SKM-1 treated with dmso at 0.1 percent for 144 hours (cell line): ENCODE measurements at regions not wholly inside any gene's neighbourhood (a gene's known extent, or its start where the extent isn't known, plus 50 kb on each side); places are given as distances from the start of the nearest gene placed in this dataset.

ENCODE experiments used
- DNase-seq: peaks from one replicate; lab custom pipeline; 2025; ENCODE audit not compliant: unreplicated experiment; lab: John Stamatoyannopoulos, UW

DNA sequence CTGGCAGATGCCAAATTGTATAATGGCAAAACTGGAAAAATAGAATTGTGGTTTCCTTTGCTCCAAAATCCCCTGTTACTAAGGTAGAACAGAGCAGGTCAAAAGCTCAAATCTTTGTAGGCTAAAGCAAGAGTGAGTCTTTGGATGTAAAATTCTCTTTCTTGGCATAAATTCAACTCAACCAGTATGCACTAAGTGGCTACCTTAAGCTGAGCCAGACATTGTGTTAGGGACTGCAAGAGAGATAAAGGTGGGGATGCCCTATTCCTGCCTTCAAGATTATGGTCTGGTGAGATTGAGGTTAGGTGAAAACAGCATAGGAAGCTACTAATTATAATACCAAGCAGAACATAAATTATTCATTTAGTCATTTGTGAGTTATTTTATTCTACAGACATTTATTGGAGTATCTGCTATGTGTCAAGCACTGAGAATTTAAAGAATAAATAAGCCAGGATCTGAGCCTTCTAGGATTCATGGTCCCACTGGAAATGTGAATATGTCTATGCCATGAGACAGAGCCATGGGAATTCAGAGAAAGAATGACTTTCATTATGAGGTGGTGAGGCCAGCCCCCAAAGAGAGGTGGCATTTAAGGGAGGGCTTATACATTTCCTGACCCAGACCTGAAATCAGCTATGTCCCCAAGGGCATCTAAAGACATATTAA lies 198.0 kb upstream of the NCKAP5 start:
- DNase-seq, result no peak

DNA sequence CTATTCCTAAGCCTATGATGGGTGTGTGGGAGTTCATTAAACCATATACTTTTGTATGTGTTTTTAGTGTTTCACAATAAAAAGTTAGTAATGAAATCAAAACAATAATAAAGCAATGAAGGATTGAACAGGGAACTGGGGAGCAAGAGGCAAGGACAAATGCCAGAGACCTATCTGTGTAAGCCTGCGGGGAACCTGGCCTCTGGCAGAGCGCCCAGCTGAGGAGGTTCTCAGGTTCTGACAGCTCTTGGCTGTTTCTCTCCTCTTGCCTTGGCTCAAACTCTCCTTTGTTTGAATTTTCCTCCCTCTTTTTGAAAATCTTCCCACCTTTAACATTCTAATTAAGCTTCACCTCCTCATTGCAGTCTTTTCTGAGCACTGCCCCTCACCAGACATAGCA lies 200.0 kb upstream of the NCKAP5 start:
- DNase-seq, result no peak

DNA sequence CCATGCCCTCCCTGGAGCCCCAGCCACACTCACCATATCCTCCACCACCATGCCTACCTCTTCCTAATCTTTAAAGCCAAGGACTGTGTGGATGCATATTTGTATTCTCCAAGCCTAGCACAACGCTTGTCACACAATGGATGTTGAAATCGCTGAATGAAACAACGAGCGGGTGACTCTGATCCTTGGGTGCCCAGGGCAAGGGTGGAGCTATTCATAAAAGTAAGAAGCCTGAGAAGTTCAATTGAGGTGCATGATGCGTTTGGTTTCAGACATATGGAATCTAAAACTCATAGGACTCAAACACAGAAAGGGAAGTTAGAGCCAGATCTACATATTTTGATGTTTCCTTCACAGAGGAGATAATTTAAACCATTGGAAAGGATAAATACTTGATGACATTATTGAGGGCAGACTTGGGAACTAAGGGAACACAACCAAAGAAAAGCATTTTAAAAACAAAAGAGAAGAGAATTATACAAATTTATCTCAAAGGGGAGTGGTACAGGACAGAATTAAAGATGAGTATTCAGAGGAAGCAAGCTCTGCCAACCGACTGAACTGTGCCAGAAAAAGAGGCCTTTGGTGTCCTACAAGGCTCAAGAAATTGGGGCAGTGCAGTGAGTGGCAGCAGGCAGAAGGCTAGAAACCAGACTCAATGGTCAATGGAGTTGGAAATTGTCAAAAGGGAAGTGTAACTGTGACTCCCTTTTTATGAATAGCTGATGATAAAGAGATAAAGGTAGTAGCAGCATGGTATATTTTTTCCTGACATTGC lies 200.6 kb upstream of the NCKAP5 start:
- DNase-seq, result no peak

DNA sequence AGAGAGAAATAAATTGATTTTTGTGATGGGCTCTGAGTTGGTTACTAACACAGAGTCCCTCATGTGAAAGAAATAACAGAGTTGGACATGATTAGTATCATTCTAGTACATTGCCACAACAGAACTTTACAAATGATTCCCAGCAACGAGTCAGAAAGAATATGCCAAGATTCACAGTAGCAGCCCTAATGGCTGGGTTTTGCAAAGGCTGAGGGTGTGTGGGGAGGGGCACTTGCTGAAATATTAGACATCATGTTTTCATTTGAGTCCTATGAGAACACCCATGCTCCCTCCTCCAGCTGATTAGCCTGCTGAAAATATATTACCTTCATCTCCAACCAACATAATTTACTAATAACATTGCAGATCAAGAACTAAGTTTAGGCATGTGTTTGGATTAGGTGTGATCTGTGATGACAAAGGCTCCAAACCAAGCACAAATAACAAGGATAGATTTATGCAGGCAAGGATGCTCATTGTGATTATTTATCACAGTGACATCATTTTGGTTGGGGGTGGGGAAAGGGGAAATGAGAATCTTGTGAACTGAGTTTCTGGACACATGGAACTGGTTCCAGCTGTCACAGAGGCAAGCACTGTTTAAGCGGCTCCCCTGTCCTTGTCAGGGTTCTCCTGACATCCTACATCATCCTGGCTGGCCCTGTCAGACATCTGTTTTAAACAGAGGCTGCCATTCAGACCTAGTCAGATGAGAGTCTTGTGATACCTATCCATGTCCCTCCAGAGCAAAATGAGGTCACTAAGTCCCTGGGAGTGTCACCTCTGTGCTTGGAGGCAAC lies 205.8 kb upstream of the NCKAP5 start:
- no peak for DNase-seq

DNA sequence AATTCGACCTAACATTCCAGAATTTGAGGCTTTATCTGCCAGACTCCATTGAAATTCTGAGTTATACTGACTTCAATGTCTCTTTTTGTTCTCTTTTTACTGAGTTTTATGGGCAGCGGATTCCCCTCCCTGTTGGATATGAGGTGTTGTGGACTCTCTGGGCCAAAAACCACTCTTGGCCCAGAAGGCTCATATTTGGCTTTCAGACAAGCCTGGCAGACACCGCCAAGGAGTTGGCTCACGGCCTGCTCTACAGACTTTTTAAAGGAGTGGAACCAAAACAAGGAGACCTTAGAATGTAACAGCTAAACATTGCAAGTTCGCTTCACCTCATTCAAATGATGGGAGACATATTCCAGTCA lies 206.4 kb upstream of the NCKAP5 start:
- no peak for DNase-seq

DNA sequence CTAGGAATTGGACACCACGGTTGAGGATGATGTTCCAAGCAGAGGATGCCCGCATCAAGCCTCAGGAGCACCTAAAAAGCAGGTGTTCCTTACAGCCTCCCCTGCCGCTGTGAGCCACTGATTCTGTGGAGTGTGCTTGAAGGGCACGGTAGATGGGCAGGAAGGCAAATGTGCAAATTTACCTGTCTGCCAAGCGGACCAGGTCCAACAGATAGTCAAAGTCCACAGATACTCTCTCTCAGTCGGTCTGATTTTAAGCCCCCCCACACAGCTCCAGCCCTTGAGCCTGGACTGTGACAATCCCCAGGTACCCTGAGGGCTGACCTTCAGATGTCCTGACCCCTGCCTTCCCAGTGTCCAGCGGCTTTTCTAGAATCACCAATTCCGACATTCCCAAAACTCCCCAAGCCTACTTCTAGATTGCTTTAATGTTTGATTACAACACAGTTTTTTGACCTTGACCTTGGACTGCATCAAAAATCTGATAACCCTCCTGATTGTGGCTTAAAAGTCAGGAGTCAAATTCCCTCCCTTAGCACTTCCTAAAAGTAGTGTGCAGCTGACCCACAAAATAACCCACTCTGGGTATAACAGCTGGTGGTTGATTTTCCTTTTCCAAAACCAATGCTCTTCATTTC lies 208.8 kb upstream of the NCKAP5 start:
- no peak for DNase-seq

DNA sequence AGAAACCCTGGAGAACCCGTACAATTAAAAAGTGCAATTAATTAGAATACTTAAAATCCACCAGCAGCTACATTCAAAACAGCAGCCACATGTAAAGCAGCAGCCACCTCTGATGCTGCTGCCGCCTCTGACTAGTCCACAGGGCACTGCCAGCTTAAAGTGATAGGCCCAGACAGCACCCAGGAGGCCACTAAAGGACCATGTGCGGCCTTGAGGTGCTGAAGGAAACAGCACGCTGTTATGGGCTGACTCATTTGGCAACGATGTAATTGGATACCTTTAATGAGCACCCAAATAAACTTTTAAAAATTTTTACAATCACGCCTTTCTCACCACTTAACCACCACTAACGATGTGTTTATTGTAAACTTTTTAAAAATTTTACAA lies 209.3 kb upstream of the NCKAP5 start:
- no peak for DNase-seq

DNA sequence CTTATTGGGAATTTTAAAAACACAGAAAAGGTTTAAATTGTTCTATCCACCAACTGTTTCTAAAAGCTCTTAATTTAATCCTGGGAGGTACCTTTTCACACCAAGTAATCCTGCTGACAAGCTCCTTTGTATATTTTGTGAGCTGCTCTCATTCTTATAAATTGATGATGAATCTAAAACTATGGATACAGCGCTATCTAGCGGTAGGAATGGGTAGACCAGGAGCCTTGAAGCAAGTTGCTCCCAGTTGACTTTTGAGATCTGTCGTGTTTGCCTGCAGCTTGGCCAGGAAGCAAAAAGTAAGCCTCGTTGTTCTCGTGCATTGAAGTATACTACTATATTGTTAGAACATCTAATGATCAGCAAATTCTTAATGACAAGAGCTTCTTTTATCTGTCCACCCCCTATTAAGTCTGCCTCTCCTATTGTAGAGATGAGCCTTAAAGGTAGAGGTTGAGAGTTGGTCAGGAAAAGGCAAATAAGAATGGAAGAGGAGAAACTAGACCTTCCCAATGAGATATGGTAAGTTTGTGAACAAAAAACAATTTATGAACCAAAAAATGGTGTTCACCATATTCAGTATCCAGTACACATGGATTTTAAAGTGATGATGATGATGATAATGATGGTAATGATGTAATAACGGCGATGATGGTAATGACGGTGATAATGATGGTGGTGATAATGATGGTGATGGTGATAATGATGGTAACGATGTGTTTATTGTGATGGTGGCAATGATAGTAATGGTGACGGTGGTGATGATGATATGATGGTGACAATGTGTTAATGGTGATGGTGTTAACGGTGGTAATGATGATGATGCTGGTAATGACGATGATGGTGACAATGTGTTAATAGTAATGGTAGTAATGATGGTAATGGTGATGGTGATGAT lies 212.1 kb upstream of the NCKAP5 start:
- peak; percentile 52 for DNase-seq

DNA sequence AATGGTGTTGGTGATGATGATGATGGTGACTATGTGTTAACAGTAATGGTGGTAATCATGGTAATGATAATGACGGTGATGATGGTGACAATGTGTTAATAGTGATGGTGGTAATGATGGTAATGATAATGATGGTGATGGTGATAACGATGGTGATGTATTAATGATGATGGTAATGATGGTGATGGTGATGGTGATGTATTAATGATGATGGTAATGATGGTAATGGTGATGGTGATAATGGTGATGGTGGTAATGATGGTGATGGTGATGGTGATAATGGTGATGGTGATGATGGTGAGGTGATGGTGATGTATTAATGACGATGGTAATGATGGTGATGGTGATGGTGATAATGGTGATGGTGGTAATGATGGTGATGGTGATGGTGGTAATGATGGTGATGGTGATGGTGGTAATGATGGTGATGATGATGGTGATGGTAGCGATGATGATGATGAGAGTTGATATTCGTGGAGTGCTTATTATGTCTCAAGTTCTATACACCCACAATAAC lies 212.8 kb upstream of the NCKAP5 start:
- no peak for DNase-seq

DNA sequence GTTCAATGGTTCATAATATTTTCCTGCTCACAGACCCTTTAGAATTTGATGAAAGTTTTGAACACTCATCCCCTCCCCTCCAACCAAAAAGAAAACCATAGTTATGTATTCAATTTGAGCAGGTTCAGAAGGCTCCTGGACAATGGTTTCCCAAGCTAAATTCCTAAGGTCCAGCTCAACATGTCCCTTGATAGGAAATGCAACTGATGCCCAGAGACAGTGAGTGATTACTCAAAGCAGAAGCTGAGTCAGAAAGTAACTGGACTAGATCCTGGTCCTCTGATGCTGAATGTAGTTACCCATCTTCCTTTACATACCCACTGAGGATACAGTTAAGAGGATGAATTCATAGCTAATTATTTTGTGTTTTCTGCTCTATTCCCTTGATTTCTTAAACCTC lies 218.9 kb upstream of the NCKAP5 start:
- DNase-seq, result no peak

DNA sequence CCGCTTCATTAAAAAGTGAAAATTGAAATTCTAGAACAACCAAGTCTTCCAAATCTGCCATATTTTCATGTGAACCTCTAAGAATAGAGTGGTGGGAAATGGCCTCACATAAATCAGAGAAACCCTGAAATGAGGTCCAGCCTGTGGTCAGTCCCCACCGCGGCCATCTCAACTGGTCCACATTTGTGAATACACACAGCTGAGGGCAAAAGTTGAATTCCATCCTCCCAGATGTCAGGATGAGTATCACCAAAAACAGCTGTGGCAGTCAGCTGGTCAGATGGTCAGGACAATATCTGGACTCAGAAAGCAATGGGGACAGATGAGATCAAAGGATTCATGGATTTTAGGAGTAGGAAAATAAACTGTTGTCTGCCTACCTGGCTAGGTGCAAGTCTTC lies 219.4 kb upstream of the NCKAP5 start:
- no peak for DNase-seq

DNA sequence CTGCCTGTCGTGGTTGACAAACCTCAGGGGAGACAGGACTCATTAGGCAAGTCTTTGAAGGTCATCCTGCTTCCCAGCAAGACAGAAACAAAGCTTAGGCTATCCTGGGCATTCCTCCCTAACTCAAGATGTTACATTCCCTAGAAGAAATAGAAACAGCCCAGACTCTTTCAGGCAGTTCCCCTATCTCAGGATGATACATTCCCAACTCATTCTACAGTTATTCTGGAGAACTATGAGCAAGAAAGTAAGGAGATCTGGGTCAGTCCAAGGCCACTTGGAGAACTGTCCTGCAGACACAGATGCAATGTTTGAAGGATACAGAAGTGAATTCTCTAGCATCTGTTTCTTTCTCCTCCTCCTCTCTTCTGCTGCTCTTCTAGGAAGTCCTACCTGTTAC lies 220.1 kb upstream of the NCKAP5 start:
- no peak for DNase-seq

DNA sequence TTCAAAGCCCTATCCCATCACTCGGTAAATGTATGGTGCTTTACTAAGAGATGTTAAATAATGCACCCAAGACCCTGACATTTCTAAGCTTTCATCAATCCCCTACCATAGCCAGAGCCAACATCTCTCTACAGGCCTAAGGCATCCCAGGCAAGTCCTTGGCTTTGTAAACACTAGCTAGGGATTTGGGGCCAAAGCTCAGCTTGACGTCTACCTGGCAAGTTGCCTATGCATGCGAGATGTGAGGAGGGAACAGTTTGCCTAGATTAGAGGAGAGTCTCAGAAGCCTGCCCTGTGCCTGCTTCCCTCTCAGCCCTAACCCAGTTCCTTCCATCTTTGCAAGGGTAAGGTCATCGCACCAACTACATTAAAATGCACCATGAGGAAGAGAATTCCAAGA lies 221.5 kb upstream of the NCKAP5 start:
- DNase-seq, result no peak

DNA sequence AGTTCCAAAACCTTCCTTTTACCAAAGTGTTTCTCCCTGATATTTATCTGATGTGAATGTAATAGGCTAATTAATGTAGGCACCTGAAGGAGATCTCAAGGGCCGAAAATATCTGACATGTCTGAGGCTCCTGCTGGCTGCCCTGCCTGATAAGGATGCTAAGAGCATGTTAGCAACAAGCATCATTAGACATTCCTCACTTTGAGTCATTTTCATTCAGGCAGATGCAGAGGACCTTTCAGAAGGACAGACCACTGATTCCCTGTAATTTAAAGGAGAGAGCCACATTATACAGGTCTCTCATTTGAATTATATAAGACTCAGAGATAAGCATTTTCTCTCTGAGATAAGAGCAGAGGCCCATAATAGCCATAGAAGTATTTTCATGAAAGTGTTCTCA lies 222.4 kb upstream of the NCKAP5 start:
- DNase-seq, result no peak

DNA sequence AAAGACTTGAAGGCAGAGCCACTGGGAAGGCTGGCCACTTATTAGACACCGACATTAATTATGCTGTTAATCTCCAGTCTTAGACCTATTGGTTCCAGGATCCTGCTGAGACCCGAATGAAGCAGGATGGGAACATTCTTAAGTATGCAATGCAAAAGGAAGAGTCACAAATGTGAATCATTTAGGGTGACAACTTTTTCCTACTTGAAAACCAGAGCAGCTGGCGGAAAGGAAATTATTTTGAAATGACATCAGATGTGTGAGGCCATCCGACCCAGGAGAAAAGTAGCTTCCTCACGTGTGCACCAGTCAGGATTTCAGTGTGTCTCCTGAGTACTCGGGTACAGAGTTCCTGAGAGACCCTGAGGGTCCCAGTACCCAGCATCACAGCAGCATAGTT lies 222.9 kb upstream of the NCKAP5 start:
- no peak for DNase-seq

DNA sequence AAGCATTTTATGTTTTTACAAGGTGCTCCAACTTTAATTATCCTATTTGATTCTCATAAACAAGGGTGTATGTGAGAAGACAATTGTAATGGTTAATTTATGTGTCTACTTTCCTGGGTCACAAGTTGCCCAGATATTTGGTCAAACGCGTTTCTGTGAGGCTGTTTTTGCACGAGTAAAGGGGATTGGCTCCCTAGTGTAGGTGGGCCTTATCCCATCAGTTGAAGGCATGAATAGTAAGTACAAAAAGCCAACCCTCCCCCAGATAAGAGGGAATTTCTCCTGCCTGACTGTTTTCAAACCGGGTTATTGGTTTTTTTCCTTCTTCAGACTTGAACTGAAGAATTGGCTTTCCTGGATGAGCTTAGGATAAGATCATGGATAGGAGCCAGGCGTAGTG lies 224.0 kb upstream of the NCKAP5 start:
- no peak for DNase-seq

DNA sequence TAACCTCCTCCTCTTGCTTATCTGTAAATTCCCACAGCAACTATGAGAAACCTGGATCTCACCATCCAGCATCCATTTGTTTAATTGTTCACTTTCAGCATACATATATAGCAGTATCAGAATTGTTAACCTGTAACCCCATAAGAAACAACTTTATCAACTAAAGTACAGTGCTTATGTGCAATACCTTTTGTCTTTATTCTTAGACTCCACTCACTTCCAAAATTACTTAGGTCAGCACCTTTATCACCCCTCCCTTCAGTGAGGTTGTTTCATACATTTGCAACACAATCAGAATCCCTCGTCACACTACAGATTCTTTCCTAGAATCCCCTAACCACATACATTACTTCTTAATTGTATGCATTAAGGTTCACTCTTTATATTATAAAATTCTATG lies 225.9 kb upstream of the NCKAP5 start:
- DNase-seq, result no peak

DNA sequence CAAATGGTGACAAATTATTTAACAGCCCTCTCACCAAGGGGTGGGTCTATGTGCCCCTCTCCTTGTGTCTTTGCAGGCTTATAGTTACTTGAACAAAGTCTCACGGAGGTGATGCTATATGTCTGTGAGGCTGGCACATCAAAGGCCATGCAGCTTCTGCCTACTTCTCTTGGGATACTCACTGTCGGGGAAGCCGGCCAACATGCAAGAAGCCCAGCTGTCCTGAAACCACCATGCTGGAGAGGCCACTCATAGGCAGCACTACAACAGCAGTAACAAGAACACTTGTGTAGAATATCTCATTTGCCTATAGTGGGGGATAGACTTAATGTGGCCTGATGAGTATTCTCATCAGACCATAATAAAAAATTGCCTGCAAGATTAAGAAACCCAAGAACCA lies 233.7 kb upstream of the NCKAP5 start:
- DNase-seq, result no peak

DNA sequence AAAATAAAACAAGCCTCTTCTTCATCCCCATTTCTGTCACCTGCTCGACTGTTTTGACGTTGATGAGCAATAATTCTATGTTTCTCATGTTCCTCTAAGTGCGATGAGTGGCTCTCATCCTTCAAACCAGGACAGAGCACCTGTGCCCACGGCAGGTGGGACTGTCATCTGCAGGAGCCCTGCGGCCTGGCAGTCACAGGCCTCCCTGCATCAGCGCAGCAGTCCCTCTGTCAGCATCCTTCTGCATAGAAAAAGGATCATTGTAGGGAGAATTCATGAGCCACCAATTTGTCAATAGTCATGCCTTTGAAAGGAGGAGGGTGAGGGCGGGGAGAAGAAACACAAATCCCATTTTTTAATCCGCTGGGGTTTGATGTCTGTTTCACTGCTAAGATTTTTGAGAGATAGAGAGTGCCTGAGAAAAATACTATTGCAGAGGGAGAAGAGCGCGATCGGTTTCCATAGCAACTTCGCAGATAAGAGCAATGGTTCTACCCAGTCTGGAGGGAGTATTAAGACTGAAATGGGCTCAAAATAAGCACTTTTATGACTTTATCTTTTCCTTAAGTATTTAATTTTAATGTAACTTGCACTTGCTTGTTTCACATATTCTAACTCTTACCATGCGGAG lies 234.3 kb upstream of the NCKAP5 start:
- DNase-seq, result no peak

DNA sequence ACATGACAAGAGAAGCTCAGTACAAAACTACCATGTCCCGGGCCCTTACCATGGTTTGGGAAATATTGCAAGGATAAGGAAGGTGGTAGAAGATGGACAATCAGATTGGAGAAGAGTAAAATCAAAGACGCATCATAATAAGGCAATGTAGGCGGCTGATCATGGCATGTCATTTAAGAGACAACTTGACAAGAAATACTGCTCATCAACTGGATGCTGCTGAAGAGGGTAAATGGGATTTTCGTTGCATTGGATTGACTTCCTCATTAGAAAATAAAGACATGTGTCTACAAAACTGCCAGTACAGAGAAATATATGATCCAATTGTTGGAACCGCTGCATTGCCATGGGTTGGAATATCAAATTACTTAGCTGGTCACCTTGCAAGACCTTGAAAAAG lies 238.3 kb upstream of the NCKAP5 start:
- DNase-seq, result no peak
